HepG2 (cell line): ENCODE measurements at regions not wholly inside any gene's neighbourhood (a gene's known extent, or its start where the extent isn't known, plus 50 kb on each side); places are given as distances from the start of the nearest gene placed in this dataset.
"Not testable (repeated sequence)": the region's sequence is repeated elsewhere in the genome, so short reads cannot be mapped to it uniquely, and the experiment has no call there.

Experiments
- ATAC-seq: fragments of 200-7000 bp; cut with Tn5 transposase; 3 replicates; pipeline ENCODE4 v1.9.1; 2020; ENCODE audit warnings: mild to moderate bottlenecking, moderate library complexity
- BruUV-seq: library from RNA; stranded (reverse); fragments of 400-500 nt; replicated peaks from 2 replicates; lab custom pipeline; 2021; lab: Mats Ljungman, UMichigan
- CTCF ChIA-PET: fragments of 300-600 bp; formaldehyde crosslinking; extraction: SDS; loops from one replicate; lab custom pipeline; 2021; ENCODE audit warnings: low total read pairs, inconsistent platforms, low intra/inter-chr PET ratio; lab: Yijun Ruan, JAX
- POLR2A ChIA-PET: fragments of 350-600 bp; sonication (Branson Sonifier 250); formaldehyde crosslinking; loops from one replicate; lab custom pipeline; 2020; ENCODE audit warnings: antibody characterized with exemption, inconsistent platforms; lab: Yijun Ruan, JAX
- DNase-seq: peaks from one replicate; pipeline ENCODE4 v3.0.0-alpha.2; 2015; ENCODE audit warnings: low spot score
- FAIRE-seq: peaks from 3 replicates; lab custom pipeline; 2011; peaks lifted over from hg19 to GRCh38; lab: Jason Lieb, UNC
- H2AFZ ChIP-seq: one replicate; pipeline ENCODE4 v1.6.1; 2011; ENCODE audit warnings: low read length, inconsistent platforms
- H3K27ac ChIP-seq: fragments of 300-600 bp; 3 replicates; pipeline ENCODE4 v1.8.0; 2011; ENCODE audit warnings: mixed run types, mild to moderate bottlenecking, mixed read lengths, low read length, inconsistent platforms; ENCODE audit not compliant: insufficient read depth; ENCODE audit errors: extremely low read length
- H3K27me3 ChIP-seq, 2 experiments: fragments of 200-600 bp in 1 of 2; 2 replicates in 1 of 2; 3 replicates in 1 of 2; pipeline versions ENCODE4 v1.6.0 to v1.8.0; 2011; ENCODE audit warnings: low read length in 2 of 2, mild to moderate bottlenecking in 2 of 2, moderate library complexity in 2 of 2, inconsistent platforms in 1 of 2; ENCODE audit not compliant: insufficient read depth in 2 of 2, control insufficient read depth in 1 of 2
- H3K36me3 ChIP-seq, 2 experiments: fragments of 200-600 bp in 1 of 2; replicated peaks in 1 of 2; 2 replicates in 1 of 2; 3 replicates in 1 of 2; pipeline versions ENCODE4 v1.5.1 to v1.8.0; 2011; ENCODE audit warnings: low read length in 2 of 2, inconsistent platforms in 1 of 2; ENCODE audit not compliant: insufficient read depth in 2 of 2, control insufficient read depth in 1 of 2
- H3K4me1 ChIP-seq: 2 replicates; pipeline ENCODE4 v1.5.1; 2012; ENCODE audit warnings: low read length, inconsistent platforms; ENCODE audit not compliant: insufficient read depth
- H3K4me2 ChIP-seq: 2 replicates; pipeline ENCODE4 v1.6.0; 2011; ENCODE audit warnings: low read depth, low read length, inconsistent platforms
- H3K4me3 ChIP-seq, 3 experiments: fragments of 200-600 bp in 1 of 3; sonication (generic), shearing (Covaris generic) in 1 of 3; replicated peaks in 1 of 3; 2 replicates each; pipeline ENCODE4 v1.5.1; 2011 to 2016; ENCODE audit warnings: low read length in 3 of 3, inconsistent platforms in 2 of 3, low read depth in 2 of 3, mild to moderate bottlenecking in 2 of 3, control low read depth in 1 of 3, mixed read lengths in 1 of 3; ENCODE audit not compliant: insufficient read depth in 1 of 3
- H3K79me2 ChIP-seq: one replicate; pipeline ENCODE4 v1.6.1; 2011; ENCODE audit warnings: low read length, inconsistent platforms; ENCODE audit not compliant: insufficient read depth
- H3K9ac ChIP-seq: 2 replicates; pipeline ENCODE4 v1.6.0; 2011; ENCODE audit warnings: mild to moderate bottlenecking, low read depth, low read length, inconsistent platforms; ENCODE audit not compliant: insufficient read depth
- H3K9me3 ChIP-seq: 2 replicates; pipeline ENCODE4 v1.5.1; 2012; ENCODE audit warnings: mild to moderate bottlenecking, low read length
- H4K20me1 ChIP-seq: 2 replicates; pipeline ENCODE4 v1.6.0; 2011; ENCODE audit warnings: inconsistent platforms, mild to moderate bottlenecking, low read length, moderate library complexity; ENCODE audit not compliant: insufficient read depth
- NONO ChIP-seq, 2 experiments: fragments of 450-650 bp in 1 of 2; sonication (generic) in 1 of 2; formaldehyde crosslinking in 1 of 2; IDR thresholded peaks in 1 of 2; conservative IDR thresholded peaks in 1 of 2; 2 replicates each; pipeline versions ENCODE4 v1.6.1 to v1.8.0; 2017 to 2022; ENCODE audit warnings: mild to moderate bottlenecking in 1 of 2, missing genetic modification reagents in 1 of 2, moderate library complexity in 1 of 2
- PHF5A ChIP-seq: IDR thresholded peaks from one replicate; pipeline ENCODE4 v1.6.1; 2018; ENCODE audit warnings: low read depth, missing genetic modification reagents; ENCODE audit not compliant: unreplicated experiment
- ZBTB20 ChIP-seq: sonication (generic); formaldehyde crosslinking; IDR thresholded peaks from 2 replicates; pipeline ENCODE4 v1.8.1; 2023; ENCODE audit warnings: missing genetic modification reagents, low read depth, mild to moderate bottlenecking, borderline replicate concordance
- WGBS: methylation state at CpG from one replicate; pipeline ENCODE4 v1.1.6; 2017; ENCODE audit warnings: low lambda C conversion rate; 5-methylcytosine and 5-hydroxymethylcytosine counted together
- in situ Hi-C: cut with HindIII; loops from 2 replicates; pipeline ENCODE4 v1.10.0; 2017; ENCODE audit warnings: low pct_unique_long_range_greater_than_20kb; ENCODE audit not compliant: extremely low pct_ligation_motif_present
- intact Hi-C: fragments of 100-400 bp; cut with micrococcal nuclease; formaldehyde crosslinking; loops from one replicate; pipeline ENCODE4 v1.10.0; 2022; ENCODE audit not compliant: unreplicated experiment

DNA sequence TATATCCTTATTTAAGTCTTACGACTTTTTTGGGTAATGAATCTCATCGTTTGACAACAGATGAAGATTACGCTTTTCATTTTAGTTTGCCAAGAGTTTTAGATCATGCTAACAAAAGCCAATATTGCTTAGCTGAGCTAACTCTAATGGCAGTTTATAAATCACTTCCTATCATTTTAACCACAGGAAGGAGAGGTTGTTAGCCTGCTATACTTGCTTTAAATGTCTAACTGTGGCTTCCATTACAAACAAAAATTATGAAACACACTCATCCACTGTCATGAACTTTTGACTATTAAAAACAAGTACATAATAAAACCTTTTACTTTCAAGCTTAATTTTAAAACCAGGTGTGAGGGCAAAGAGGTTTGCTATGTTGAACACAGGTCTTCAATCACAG, 53.7 kb upstream of the ANKH start:
- H3K36me3 ChIP-seq: no peaks in the 10 kb centered on the region
- ATAC-seq (no peak), FAIRE-seq (no peak), DNase-seq (no peak)
- H3K9ac ChIP-seq: no peak overlapping the region
- peaks cover 0 to 1% of the 10 kb centered on the region in 2 experiments; a peak in 2 of 5 replicates for H3K27me3 ChIP-seq
- H2AFZ ChIP-seq: no peak overlapping the region
- intact Hi-C loops (no loop called here), in situ Hi-C loops (no loop called here)
- H3K27ac ChIP-seq: no peak overlapping the region
- no peak overlapping the region for H3K4me2 ChIP-seq
- 91% methylated on average over 3 of the region's 3 CpGs for WGBS
- ChIA-PET POLR2A (no interaction called here), CTCF (no interaction called here)
- H4K20me1 ChIP-seq: no peaks in the 10 kb centered on the region
- H3K79me2 ChIP-seq: no peaks in the 10 kb centered on the region
- H3K4me1 ChIP-seq: peaks cover 18% of the 10 kb centered on the region
- H3K9me3 ChIP-seq: no peaks in the 10 kb centered on the region
- BruUV-seq: no TSS peak
- H3K4me3 ChIP-seq: no peak overlapping the region
- no peak for TF ChIP-seq NONO (IDR thresholded peaks at IDR 0.05)
- no peak for TF ChIP-seq NONO (CRISPR knock-in tag; conservative IDR thresholded peaks at IDR 0.05)
- TF ChIP-seq ZBTB20 (CRISPR knock-in tag): no peak
- no peak for TF ChIP-seq PHF5A (CRISPR knock-in tag)
- TF ChIP-seq, all 625 proteins: peak for 0

DNA sequence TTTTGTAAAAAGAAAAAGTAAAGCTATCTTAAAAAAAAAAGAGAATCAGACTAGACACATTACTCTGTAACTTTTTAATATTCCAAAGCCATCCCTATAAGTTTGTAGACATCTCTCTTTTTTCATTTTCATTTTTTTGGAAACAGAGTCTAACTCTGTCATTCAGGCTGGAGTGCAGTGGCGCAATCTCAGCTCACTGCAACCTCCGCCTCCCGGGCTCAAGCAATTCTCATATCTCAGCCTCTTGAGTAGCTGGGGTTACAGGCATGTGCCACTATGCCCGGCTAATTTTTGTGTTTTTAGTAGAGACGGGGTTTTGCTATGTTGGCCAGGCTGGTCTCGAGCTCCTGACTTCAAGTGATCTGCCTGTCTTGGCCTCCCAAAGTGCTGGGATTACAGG, 51.4 kb upstream of the ANKH start:
- POLR2A ChIA-PET, FAIRE-seq, in situ Hi-C loops, CTCF ChIA-PET, DNase-seq, H4K20me1 ChIP-seq, H3K9me3 ChIP-seq, H3K79me2 ChIP-seq, BruUV-seq, H3K4me2 ChIP-seq, H3K27me3 ChIP-seq, H2AFZ ChIP-seq, H3K27ac ChIP-seq, intact Hi-C loops, H3K36me3 ChIP-seq, H3K9ac ChIP-seq, H3K4me3 ChIP-seq, ATAC-seq: not testable (repeated sequence)
- H3K4me1 ChIP-seq: peaks cover 18% of the 10 kb centered on the region
- WGBS: 18% methylated on average over 6 of the region's 6 CpGs
